Stimulated activated effector memory CD8-positive, alpha-beta T cell treated with anti-CD3 and anti-CD28 coated beads, Interleukin-12 subunit alpha, Interleukin-12 subunit beta, amount 100 ng/mL, for 72 hours (primary cell): ENCODE measurements at regions not wholly inside any gene's neighbourhood (a gene's known extent, or its start where the extent isn't known, plus 50 kb on each side); places are given as distances from the start of the nearest gene placed in this dataset.
"Not testable (repeated sequence)": the region's sequence is repeated elsewhere in the genome, so short reads cannot be mapped to it uniquely, and the experiment has no call there.

ENCODE experiments used
- ATAC-seq: fragments of 150-1000 bp; cut with Tn5 transposase; 2 replicates; pipeline ENCODE4 v1.10.0; 2021
- DNase-seq, 2 donors: peaks; one replicate each; pipeline ENCODE4 v3.0.0; 2021 to 2022; ENCODE audit warnings: low spot score in 2 of 2
- H3K27ac Mint-ChIP-seq: one replicate; pipeline ENCODE4 v1.8.0; 2022; ENCODE audit warnings: mild to moderate bottlenecking, mixed read lengths
- H3K36me3 Mint-ChIP-seq: one replicate; pipeline ENCODE4 v1.8.0; 2022; ENCODE audit warnings: mild to moderate bottlenecking, mixed read lengths
- H3K4me1 Mint-ChIP-seq: one replicate; pipeline ENCODE4 v1.8.0; 2022; ENCODE audit warnings: mixed read lengths
- H3K4me3 Mint-ChIP-seq: one replicate; pipeline ENCODE4 v1.8.0; 2022; ENCODE audit warnings: mild to moderate bottlenecking, mixed read lengths
- H3K9me3 Mint-ChIP-seq: one replicate; pipeline ENCODE4 v1.8.0; 2022; ENCODE audit warnings: mixed read lengths

DNA sequence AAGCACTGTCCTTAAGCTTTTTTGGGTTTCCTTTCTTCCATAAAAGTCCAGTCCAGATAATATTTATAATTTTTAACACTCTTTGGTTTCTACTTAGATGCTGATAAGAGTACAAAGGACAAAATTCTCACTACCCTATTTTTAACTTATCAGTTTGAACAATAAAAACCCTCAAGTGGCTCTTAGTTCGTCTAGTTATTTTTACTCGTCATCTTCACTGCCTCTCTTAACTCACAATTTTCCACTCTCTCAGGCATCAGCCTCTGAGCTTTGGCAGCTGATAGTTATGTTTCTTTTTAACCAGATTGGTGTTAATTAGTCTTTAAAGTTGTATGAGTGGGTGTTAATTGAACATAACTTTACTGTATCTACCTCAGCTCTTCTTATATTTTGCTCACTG, 517.1 kb upstream of the SYT4 start:
- ATAC-seq (no peak), DNase-seq (no peak)
- Mint-ChIP-seq H3K4me1 (no peaks in the 10 kb centered on the region), H3K27ac (no peak overlapping the region), H3K36me3 (no peaks in the 10 kb centered on the region), H3K9me3 (peaks cover 6% of the 10 kb centered on the region), H3K4me3 (no peak overlapping the region)

GRCh38 chr18:43797347-43797746, 520.1 kb upstream of the SYT4 start:
- Mint-ChIP-seq H3K4me3 (no peak overlapping the region), H3K27ac (no peak overlapping the region), H3K4me1 (no peaks in the 10 kb centered on the region), H3K9me3 (peaks cover 10% of the 10 kb centered on the region), H3K36me3 (no peaks in the 10 kb centered on the region)
- no peak for DNase-seq
- no peak for ATAC-seq

DNA sequence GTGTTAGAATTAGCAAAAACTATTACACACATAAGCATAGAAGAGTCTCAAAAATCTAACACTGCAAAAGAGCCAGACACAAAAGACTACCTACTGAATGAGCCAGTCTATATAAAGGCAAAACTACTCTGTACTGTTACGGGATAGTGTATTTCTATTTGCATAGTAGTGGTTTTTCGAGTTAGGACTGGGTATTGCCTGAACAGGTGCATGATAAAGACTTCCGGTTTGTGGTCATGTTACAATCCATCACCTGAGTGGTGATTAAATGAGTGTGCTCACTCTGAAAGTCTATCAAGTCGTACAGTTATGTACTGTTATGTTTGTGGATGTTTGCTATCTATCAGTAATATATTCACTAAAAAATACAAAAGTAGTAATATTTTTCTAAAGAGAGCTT, 523.3 kb upstream of the SYT4 start:
- no peak for ATAC-seq
- Mint-ChIP-seq H3K4me1 (no peaks in the 10 kb centered on the region), H3K36me3 (no peaks in the 10 kb centered on the region), H3K27ac (no peak overlapping the region), H3K9me3 (peaks cover 27% of the 10 kb centered on the region), H3K4me3 (no peak overlapping the region)
- DNase-seq, result no peak

DNA sequence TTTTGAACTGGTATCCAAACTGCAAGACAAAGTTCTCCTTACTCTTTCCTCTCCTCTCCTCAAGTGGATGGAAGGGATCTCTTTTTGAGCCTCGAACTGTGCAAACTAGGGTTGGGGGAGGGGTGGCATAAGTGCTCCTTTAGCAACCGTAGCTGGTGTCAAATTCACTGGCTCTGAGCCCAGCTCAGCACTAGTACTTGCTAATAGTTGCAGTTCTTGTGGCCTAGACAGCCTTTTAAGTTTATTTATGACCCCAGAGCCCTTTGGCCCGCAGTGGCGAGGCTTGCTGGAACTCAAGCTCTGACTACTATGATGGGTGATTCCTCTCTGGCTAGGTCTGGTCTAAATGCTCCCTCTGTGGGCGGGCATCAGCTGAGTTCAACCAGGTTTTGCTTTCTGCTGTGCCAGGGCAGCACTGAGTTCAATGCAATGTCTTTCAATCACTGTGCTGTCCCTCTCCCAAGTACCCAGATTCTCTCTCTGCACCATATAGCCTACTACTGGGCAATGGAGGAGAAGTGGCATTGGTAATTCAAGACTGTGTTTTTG, 528.4 kb upstream of the SYT4 start:
- ATAC-seq (no peak), DNase-seq (no peak)
- no peak overlapping the region for H3K27ac Mint-ChIP-seq
- no peaks in the 10 kb centered on the region for H3K4me1 Mint-ChIP-seq
- peaks cover 30% of the 10 kb centered on the region for H3K9me3 Mint-ChIP-seq
- no peak overlapping the region for H3K4me3 Mint-ChIP-seq
- no peaks in the 10 kb centered on the region for H3K36me3 Mint-ChIP-seq

DNA sequence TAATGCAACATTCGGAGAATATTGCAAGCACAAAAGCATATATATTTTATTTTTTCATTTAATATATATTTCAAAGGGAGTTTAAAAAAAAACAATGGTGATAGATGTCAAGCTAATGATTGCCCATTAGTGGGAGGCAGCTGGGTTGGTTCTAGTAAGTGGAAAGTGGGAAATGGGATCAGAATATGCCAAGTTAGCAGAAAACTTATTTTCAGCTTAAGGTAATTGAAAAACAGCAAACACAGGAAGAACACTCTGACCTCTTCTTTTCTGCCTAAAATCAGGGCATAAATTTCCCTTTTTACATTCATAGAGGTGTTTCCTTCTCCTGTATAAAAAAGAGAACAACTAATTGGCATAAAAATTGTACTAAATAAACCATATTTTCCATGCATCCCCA, 535.3 kb upstream of the SYT4 start:
- Mint-ChIP-seq H3K9me3 (peaks cover 9% of the 10 kb centered on the region), H3K4me1 (no peaks in the 10 kb centered on the region), H3K27ac (no peak overlapping the region), H3K36me3 (no peaks in the 10 kb centered on the region), H3K4me3 (no peak overlapping the region)
- ATAC-seq (no peak), DNase-seq (no peak)

DNA sequence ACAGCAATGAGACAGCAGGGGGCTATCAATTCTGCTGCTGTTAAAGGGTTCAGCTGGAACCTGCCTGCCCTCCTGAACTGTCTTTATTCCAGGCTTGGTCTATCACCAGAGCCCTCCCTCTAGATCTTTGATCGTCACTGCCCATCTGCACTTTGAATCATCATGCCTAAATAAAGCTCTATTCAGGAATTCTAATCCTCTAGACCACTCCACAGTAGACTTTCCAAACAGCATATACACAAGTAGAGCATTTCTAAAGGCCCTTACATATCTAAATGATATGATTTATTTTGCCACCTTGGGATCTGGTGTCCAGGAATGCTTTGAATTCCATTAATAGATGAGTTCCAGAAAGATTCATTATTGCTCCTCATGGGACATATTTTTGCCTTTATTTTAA, 542.1 kb upstream of the SYT4 start:
- Mint-ChIP-seq H3K36me3 (no peaks in the 10 kb centered on the region), H3K9me3 (peaks cover 18% of the 10 kb centered on the region), H3K4me3 (no peak overlapping the region), H3K27ac (no peak overlapping the region), H3K4me1 (no peaks in the 10 kb centered on the region)
- no peak for DNase-seq
- no peak for ATAC-seq

- Mint-ChIP-seq H3K4me1 (no peaks in the 10 kb centered on the region), H3K36me3 (no peaks in the 10 kb centered on the region), H3K9me3 (peaks cover 20% of the 10 kb centered on the region), H3K27ac (no peak overlapping the region), H3K4me3 (no peak overlapping the region)
- DNase-seq (no peak), ATAC-seq (no peak)
Observed at GRCh38 chr18:43819873-43820272, 542.6 kb upstream of the SYT4 start.

GRCh38 chr18:43825768-43826167, 548.5 kb upstream of the SYT4 start:
- Mint-ChIP-seq H3K4me1 (no peaks in the 10 kb centered on the region), H3K27ac (no peak overlapping the region), H3K36me3 (no peaks in the 10 kb centered on the region), H3K4me3 (no peak overlapping the region), H3K9me3 (peaks cover 3% of the 10 kb centered on the region)
- ATAC-seq (no peak), DNase-seq (no peak)

GRCh38 chr18:43826215-43826614, 548.9 kb upstream of the SYT4 start:
- DNase-seq (no peak), ATAC-seq (no peak)
- H3K9me3 Mint-ChIP-seq, result peaks cover 3% of the 10 kb centered on the region
- no peak overlapping the region for H3K4me3 Mint-ChIP-seq
- no peaks in the 10 kb centered on the region for H3K36me3 Mint-ChIP-seq
- no peak overlapping the region for H3K27ac Mint-ChIP-seq
- H3K4me1 Mint-ChIP-seq, result no peaks in the 10 kb centered on the region

DNA sequence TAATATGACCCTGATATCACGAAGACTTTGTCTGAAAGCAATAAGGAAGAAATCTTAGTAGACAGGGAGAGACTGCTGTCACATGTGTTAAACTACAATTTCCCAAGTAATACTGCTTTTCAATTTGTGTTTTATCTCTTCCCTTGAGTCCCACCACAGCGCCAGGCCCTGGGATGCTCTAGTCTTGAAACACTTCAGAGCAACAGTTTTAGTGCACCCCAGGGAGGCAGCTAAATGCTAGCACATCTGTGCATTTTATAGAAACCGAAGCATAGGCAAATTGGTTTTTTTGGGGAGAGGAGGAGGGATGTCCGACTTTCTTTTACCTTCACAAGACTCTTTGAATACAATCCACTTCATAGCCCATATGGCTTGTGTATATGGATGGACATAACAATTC, 550.0 kb upstream of the SYT4 start:
- DNase-seq (no peak), ATAC-seq (no peak)
- Mint-ChIP-seq H3K4me3 (no peak overlapping the region), H3K4me1 (no peaks in the 10 kb centered on the region), H3K9me3 (peaks cover 3% of the 10 kb centered on the region), H3K27ac (no peak overlapping the region), H3K36me3 (no peaks in the 10 kb centered on the region)

DNA sequence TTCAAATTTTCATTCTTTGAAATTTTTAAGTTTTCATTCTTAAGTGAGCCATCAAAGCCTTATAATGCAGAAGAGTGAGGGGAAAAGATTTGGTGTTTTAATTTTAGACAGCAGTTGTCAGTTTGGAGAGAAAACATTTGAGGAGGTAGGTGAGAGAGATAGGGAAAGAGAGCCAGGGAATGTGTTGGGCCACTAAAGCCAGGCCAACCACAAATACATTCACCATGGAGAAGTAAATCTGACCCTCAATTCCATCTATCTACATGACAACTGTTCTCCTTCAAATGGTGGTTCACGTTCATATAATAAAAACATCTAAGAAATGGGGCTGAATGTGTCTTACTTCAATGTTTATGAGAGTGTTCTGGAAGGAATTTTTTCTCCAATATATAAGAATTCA, 553.0 kb upstream of the SYT4 start:
- no peaks in the 10 kb centered on the region for H3K9me3 Mint-ChIP-seq
- H3K4me1 Mint-ChIP-seq, result no peaks in the 10 kb centered on the region
- no peak for DNase-seq
- H3K36me3 Mint-ChIP-seq, result no peaks in the 10 kb centered on the region
- H3K4me3 Mint-ChIP-seq, result no peak overlapping the region
- ATAC-seq, result no peak
- no peak overlapping the region for H3K27ac Mint-ChIP-seq

DNA sequence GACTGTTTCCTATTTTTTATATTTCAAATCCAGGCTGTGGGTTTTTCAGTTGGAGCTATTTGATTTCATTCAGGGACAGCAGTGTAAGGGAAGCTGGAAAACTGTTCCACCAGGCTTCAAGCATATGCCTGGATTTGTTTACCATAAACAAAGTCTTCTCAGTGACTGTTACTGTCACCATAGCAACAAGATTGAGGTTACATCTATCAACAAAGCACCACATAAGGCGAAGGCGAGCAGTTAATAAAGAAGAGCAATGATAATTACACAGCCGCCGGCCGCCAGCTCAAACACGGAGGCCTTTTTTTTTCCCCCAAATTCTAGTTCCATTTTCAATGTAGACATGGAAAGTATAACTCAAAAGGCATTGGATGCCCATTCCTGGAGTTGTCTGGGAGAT, 553.7 kb upstream of the SYT4 start:
- H3K36me3 Mint-ChIP-seq, result no peaks in the 10 kb centered on the region
- no peak for DNase-seq

DNA sequence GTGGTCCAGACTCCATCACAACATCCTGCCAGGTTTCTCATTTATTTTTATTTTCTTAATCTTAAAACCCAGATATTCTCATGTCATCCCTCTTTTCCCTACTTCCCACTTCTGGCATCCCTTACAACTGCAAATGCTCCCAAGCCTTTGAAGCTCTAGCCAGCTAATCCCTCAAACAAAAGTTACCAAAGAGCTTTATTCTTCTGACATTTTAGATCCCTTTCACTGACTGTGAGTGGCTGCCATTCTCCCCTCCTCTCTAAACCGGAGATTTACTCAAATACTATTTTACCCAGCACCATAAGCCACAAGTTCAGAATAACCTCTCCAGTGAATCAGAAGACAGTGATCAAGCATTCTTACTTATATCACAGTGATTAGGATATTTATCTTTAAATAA, 569.0 kb upstream of the SYT4 start:
- ATAC-seq (no peak), DNase-seq (no peak)
- Mint-ChIP-seq H3K36me3 (no peaks in the 10 kb centered on the region), H3K4me1 (no peaks in the 10 kb centered on the region), H3K9me3 (peaks cover 3% of the 10 kb centered on the region), H3K27ac (no peak overlapping the region), H3K4me3 (no peak overlapping the region)

More for the DNA sequence above, 553.7 kb upstream of the SYT4 start:
- Mint-ChIP-seq H3K4me3 (no peak overlapping the region), H3K9me3 (no peaks in the 10 kb centered on the region), H3K4me1 (no peaks in the 10 kb centered on the region), H3K27ac (no peak overlapping the region)
- ATAC-seq, result no peak

GRCh38 chr18:43847164-43848091, 570.1 kb upstream of the SYT4 start:
- no peaks in the 10 kb centered on the region for H3K4me1 Mint-ChIP-seq
- H3K9me3 Mint-ChIP-seq, result peaks cover 3% of the 10 kb centered on the region
- no peak overlapping the region for H3K4me3 Mint-ChIP-seq
- no peak overlapping the region for H3K27ac Mint-ChIP-seq
- no peak for ATAC-seq
- no peaks in the 10 kb centered on the region for H3K36me3 Mint-ChIP-seq
- no peak for DNase-seq

- H3K4me3 Mint-ChIP-seq, H3K27ac Mint-ChIP-seq, ATAC-seq, H3K9me3 Mint-ChIP-seq, H3K4me1 Mint-ChIP-seq, H3K36me3 Mint-ChIP-seq, DNase-seq: not testable (repeated sequence)
Observed at GRCh38 chr18:43849831-43850230, 572.5 kb upstream of the SYT4 start.

DNA sequence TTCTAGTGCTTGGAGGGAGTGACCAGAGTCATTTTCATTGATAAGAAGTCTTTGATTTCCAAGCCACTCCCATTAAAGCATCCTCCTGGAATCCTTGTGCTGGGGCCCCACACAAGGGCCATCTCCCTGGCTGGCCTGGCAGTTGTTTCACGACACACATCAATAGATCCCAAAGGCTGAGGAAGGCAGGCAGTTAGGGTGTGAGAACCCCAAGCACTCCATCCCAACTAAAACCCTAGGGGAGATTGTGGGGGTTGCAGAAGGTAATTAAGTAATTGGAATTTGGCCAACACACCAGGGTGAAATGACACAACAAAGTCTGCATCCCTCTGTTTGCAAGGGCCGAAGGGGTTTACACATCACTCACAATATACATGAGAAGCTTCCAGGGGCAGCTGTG, 578.1 kb upstream of the SYT4 start:
- H3K4me1 Mint-ChIP-seq, result no peaks in the 10 kb centered on the region
- no peak overlapping the region for H3K27ac Mint-ChIP-seq
- H3K9me3 Mint-ChIP-seq, result peaks cover 3% of the 10 kb centered on the region
- H3K36me3 Mint-ChIP-seq, result no peaks in the 10 kb centered on the region
- no peak overlapping the region for H3K4me3 Mint-ChIP-seq
- DNase-seq (no peak), ATAC-seq (no peak)
